ENCODE measurements at regions not wholly inside any gene's neighbourhood (a gene's known extent, or its start where the extent isn't known, plus 50 kb on each side); places are given as distances from the start of the nearest gene placed in this dataset.

- DNase-seq (ENCODE audit: extremely low spot score, insufficient read length, low read depth) = no peak
- FAIRE-seq = no peak
Observed at GRCh38 chr16:64058685-64059084, 1063.2 kb downstream of the CDH11 start.

GRCh38 chr16:64051824-64052223 is 1070.0 kb downstream of the CDH11 start:
- FAIRE-seq = no peak
- no peak for DNase-seq (ENCODE audit: extremely low spot score, insufficient read length, low read depth)

GRCh38 chr16:64047878-64048277 is 1074.0 kb downstream of the CDH11 start:
- FAIRE-seq = no peak
- DNase-seq (ENCODE audit: extremely low spot score, insufficient read length, low read depth) = no peak

- DNase-seq (ENCODE audit: extremely low spot score, insufficient read length, low read depth) (no peak), FAIRE-seq (no peak)
Observed at GRCh38 chr16:64047207-64047606, 1074.7 kb downstream of the CDH11 start.

GRCh38 chr16:64035337-64035736 is 1086.5 kb downstream of the CDH11 start:
- DNase-seq (ENCODE audit: extremely low spot score, insufficient read length, low read depth) = no peak
- FAIRE-seq = no peak

GRCh38 chr16:64019339-64019738 is 1102.5 kb downstream of the CDH11 start:
- no peak for FAIRE-seq
- DNase-seq (ENCODE audit: extremely low spot score, insufficient read length, low read depth) = no peak

- FAIRE-seq = no peak
- DNase-seq (ENCODE audit: extremely low spot score, insufficient read length, low read depth) = no peak
Observed at GRCh38 chr16:64017796-64018195, 1104.1 kb downstream of the CDH11 start.

GRCh38 chr16:64013856-64014255 is 1108.0 kb downstream of the CDH11 start:
- no peak for FAIRE-seq
- no peak for DNase-seq (ENCODE audit: extremely low spot score, insufficient read length, low read depth)

GRCh38 chr16:64012166-64012565 is 1109.7 kb downstream of the CDH11 start:
- FAIRE-seq (no peak), DNase-seq (ENCODE audit: extremely low spot score, insufficient read length, low read depth) (no peak)

GRCh38 chr16:64011650-64012049 is 1110.2 kb downstream of the CDH11 start:
- DNase-seq (ENCODE audit: extremely low spot score, insufficient read length, low read depth) (no peak), FAIRE-seq (no peak)

GRCh38 chr16:64008131-64008530 is 1113.7 kb downstream of the CDH11 start:
- FAIRE-seq (no peak), DNase-seq (ENCODE audit: extremely low spot score, insufficient read length, low read depth) (no peak)

- DNase-seq (ENCODE audit: extremely low spot score, insufficient read length, low read depth) = no peak
- FAIRE-seq = no peak
Observed at GRCh38 chr16:64004116-64004515, 1117.7 kb downstream of the CDH11 start.

- FAIRE-seq (no peak), DNase-seq (ENCODE audit: extremely low spot score, insufficient read length, low read depth) (no peak)
Observed at GRCh38 chr16:63995025-63995424, 1126.8 kb downstream of the CDH11 start.

- FAIRE-seq (no peak), DNase-seq (ENCODE audit: extremely low spot score, insufficient read length, low read depth) (no peak)
Observed at GRCh38 chr16:63983401-63983800, 1138.5 kb downstream of the CDH11 start.

GRCh38 chr16:63982741-63983140 is 1139.1 kb downstream of the CDH11 start:
- DNase-seq (ENCODE audit: extremely low spot score, insufficient read length, low read depth) (no peak), FAIRE-seq (no peak)

GRCh38 chr16:63982110-63982509 is 1139.8 kb downstream of the CDH11 start:
- DNase-seq (ENCODE audit: extremely low spot score, insufficient read length, low read depth) (no peak), FAIRE-seq (no peak)

- FAIRE-seq (no peak), DNase-seq (ENCODE audit: extremely low spot score, insufficient read length, low read depth) (no peak)
Observed at GRCh38 chr16:63981639-63982038, 1140.2 kb downstream of the CDH11 start.

GRCh38 chr16:63980763-63981162 is 1141.1 kb downstream of the CDH11 start:
- FAIRE-seq (no peak), DNase-seq (ENCODE audit: extremely low spot score, insufficient read length, low read depth) (no peak)

- no peak for FAIRE-seq
- DNase-seq (ENCODE audit: extremely low spot score, insufficient read length, low read depth) = no peak
Observed at GRCh38 chr16:63978240-63978639, 1143.6 kb downstream of the CDH11 start.

- FAIRE-seq = no peak
- DNase-seq (ENCODE audit: extremely low spot score, insufficient read length, low read depth) = no peak
Observed at GRCh38 chr16:63976345-63976744, 1145.5 kb downstream of the CDH11 start.

GRCh38 chr16:63975669-63976068 is 1146.2 kb downstream of the CDH11 start:
- no peak for DNase-seq (ENCODE audit: extremely low spot score, insufficient read length, low read depth)
- no peak for FAIRE-seq

- no peak for FAIRE-seq
- DNase-seq (ENCODE audit: extremely low spot score, insufficient read length, low read depth) = no peak
Observed at GRCh38 chr16:63967966-63968365, 1153.9 kb downstream of the CDH11 start.

- DNase-seq (ENCODE audit: extremely low spot score, insufficient read length, low read depth) (no peak), FAIRE-seq (no peak)
Observed at GRCh38 chr16:63960321-63960720, 1161.5 kb downstream of the CDH11 start.
